SK-N-MC (cell line): ENCODE measurements at regions not wholly inside any gene's neighbourhood (a gene's known extent, or its start where the extent isn't known, plus 50 kb on each side); places are given as distances from the start of the nearest gene placed in this dataset.

ENCODE experiments used
- EZH2 ChIP-seq: fragments of 200-600 bp; sonication (generic); IDR thresholded peaks from one replicate; pipeline ENCODE4 v1.6.1; 2017; ENCODE audit warnings: antibody characterized with exemption
- POLR2AphosphoS5 ChIP-seq: IDR thresholded peaks from 2 replicates; pipeline ENCODE4 v1.6.1; 2012; ENCODE audit warnings: mild to moderate bottlenecking, low read depth, low read length, borderline replicate concordance

- no peak for TF ChIP-seq POLR2AphosphoS5
- no peak for TF ChIP-seq EZH2
These were observed 92.1 kb upstream of the MAP1B start for GRCh38 chr5:72015103-72015548.
